Fibroblast of skin of abdomen (primary cell): ENCODE measurements at regions not wholly inside any gene's neighbourhood (a gene's known extent, or its start where the extent isn't known, plus 50 kb on each side); places are given as distances from the start of the nearest gene placed in this dataset.
"Not testable (repeated sequence)": the region's sequence is repeated elsewhere in the genome, so short reads cannot be mapped to it uniquely, and the experiment has no call there.

Experiments used
- DNase-seq: peaks from one replicate; pipeline ENCODE4 v3.0.0-alpha.2; 2013

DNA sequence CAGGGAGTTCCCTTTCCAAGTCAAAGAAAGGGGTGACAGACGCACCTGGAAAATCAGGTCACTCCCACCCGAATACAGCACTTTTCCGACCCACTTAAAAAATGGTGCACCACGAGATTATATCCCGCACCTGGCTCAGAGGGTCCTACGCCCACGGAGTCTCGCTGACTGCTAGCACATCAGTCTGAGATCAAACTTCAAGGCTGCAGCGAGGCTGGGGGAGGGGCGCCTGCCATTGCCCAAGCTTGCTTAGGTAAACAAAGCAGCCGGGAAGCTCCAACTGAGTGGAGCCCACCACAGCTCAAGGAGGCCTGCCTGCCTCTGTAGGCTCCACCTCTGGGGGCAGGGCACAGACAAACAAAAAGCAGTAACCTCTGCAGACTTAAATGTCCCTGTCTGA is 277.8 kb upstream of the ARHGAP42 start:
- not testable (repeated sequence) for DNase-seq

DNA sequence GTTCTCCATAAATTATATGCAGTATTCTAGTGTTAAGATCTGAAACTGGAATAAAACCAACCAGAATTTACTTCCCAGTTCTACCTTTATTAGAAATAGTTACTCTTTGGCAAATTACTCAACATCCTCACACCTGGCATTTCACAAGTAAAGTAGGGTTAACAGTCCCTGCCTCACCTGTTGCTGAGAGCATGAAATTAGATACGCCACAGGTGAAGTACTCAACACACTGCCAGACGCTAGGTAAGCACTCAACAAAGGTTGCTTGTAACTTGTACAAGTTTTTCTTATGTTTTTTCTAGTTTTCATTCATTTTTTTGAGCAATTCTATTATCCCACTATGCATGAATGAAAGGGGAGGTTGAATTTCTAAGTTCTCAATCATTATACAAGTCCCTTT is 267.6 kb upstream of the ARHGAP42 start:
- no peak for DNase-seq

DNA sequence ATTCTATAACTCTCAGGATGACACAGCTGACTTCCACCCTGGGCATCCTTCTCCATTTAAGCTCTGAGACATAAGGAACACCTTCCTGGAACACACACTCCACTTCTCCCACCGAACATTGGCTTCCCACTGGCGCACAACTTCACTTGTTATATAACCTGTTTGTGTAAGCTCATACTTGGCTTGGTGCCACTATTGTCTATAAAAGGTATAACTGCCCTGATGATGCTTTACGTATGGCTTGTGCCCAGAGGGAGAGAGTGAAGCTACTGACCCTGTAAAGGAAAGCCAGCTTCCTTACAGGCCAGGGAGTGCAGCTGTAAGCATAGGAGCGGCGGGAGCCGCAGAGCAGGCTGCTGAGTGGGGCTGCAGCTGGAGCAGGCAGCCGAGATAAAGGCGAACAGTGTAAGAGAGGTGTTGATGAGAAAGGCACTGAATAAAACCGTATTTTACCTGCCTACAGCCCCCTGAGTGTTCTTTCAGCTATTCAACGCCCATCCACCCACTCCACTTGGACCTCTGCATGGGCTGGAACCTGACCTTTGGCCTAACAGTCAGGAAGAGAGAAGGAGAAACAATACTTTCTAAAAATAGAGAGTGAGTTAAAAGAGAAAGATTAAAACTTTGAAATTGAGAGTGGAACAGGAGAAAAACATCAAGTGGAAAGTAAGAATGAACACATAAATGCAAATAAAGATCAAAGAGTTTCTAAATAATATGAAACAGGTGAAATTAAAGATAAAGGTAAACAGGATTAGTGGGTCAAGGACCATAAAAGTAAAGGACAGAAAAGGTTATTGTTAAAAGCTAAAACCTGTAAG is 252.1 kb upstream of the ARHGAP42 start:
- no peak for DNase-seq

DNA sequence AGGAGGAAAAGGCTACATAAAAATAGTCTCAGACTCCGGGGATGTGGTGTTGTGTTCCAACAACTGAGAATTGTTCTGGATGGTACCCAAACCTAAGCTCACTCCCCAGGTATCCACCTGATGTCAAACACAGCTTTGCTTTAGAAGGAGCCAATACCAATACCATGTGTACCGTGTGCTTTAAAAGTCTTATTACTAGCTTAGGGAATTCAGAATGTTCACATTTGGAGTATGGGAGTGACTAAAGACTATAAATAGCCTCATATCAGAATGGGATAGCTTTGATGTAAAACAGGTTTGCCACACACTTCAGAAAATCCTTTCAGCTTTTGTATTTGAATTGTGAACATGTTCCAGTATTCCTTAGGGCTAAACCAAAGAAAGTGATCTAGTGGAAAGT is 248.7 kb upstream of the ARHGAP42 start:
- no peak for DNase-seq

DNA sequence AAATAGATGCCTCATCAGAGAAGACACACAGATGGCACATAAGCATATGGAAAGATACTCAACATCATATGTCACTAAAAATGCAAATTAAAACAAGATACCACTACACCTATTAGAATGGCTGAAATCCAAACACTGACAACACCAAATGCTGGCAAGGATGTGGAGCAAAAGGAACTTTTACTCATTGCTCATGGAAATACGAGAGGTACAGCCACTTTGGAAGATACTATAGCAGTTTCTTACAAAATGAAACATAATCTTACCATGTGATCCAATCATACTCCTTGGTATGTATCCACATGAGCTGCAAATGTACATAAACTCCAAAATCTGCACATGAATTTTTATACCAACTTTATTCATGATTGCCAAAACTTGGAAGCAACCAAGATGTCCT is 246.0 kb upstream of the ARHGAP42 start:
- DNase-seq, result no peak

DNA sequence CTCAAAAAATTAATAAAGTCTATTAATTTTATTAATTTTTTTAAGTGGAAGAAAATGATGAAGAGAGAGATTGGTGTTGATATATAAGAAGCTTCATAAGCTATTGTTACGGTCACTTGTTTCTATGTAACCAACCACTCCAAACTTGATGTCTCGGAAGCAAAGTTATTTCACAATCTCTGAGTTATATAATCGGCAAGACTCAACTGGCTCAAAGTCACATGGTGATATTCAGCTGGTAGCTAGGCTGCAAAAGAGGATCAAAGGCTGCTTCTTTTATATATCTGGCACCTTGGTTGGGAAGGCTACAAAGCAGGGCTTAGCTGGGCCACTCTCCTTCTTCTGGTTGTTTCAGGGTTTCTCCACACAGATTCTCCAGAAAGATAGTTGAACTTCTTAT is 245.1 kb upstream of the ARHGAP42 start:
- no peak for DNase-seq

DNA sequence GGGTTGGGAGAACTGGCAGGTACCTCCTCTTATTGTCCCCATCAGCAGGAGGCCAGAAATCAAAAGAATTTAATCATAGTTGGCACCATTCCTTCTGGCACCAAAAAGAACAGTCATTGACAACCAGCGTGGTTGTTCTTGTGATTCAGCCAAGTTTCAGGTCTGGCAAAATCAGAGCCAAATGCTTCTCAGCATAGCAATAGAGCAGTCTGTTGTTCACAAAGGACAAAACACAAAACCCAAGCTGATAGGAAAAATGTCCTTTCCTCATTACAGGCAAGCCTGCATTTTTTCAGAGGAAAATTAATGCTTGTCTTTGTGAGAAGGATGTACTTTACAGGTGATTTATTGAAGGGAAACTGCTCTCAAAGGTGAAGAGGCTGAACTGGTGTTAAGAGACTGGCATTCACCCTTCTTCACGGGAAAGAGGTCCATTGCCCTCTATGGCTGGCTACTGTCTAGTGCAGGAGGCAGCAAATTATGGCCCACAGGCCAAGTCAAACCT is 241.8 kb upstream of the ARHGAP42 start:
- DNase-seq, result no peak

DNA sequence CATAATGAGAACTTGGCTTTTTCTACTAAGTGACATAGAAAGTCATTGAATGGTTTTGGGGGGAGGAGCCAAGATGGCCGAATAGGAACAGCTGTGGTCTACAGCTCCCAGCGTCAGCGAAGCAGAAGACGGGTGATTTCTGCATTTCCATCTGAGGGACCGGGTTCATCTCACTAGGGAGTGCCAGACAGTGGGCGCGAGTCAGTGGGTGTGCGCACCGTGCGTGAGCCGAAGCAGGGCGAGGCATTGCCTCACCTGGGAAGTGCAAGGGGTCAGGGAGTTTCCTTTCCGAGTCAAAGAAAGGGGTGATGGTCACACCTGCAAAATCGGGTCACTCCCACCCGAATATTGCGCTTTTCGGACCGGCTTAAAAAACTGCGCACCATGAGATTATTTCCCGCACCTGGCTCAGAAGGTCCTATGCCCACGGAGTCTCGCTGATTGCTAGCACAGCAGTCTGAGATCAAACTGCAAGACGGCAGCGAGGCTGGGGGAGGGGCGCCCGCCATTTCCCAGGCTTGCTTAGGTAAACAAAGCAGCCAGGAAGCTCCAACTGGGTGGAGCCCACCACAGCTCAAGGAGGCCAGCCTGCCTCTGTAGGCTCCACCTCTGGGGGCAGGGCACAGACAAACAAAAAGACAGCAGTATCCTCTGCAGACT is 235.2 kb upstream of the ARHGAP42 start:
- not testable (repeated sequence) for DNase-seq

DNA sequence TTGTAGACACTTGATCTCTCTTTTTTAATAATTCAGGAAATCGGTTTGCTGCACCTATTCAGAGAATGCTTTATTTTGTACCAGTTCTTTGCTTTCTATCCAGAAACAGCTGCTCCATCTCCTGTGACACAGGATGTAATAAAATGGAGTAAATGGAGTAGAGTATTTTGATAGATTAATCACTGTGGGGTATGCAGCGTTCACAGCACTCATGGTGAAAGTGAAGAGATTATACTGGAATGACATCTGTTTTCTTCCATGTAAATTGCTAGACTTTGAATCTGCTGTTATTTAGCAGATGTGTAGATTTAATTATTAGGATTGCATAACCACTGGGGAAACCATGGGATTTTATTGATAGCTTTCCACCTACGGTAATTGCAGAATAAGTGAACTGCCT is 227.3 kb upstream of the ARHGAP42 start:
- no peak for DNase-seq

DNA sequence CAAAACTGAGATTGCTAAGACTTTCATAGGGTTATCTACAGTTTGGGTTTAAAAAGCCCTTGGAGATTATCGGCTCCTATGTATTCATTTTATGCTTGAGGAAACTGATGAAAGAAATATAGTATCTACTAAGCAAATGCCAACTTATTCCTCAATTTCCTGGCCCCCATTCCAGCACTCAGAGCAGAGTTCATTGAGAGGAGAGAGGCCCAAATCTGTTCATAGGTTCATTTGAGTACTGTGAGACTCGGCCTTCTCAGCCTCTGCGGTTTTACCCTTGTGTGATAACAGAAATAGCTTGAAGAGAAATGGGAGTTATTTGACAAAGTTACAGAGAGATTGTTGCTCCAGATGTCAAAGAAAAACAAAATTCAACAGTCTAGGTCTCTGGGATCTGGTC is 226.7 kb upstream of the ARHGAP42 start:
- no peak for DNase-seq

DNA sequence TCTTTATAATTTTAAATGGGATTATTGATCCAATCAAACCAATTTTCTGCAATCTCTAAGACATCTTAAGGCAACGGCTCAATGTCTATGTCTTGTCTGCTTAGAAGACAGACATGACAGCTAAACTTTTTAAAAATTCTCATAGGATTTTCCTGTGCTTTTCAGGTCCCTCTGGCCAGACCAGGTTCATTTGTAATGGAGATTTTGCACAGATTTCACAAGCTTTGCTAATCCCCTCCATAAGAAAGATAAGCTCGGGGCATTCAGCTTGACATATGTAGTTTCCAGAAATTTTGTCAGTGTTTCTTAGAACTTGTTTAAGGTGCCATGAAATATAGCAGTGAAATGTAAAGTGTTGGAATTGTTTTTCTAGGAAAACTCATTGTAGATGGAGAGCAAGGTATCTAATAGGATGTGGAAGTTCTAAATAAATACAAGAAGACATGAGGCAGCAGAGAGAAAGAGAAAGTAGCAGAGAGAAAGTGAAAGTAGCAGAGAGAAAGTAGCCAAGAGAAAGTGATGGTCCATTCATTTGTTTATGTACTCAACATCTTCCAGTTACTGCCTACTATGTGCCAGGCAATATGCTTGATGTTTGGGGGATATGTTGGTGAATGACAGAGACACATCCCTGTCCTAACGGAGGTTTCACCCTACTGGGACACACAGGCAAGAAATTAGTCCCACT is 219.1 kb upstream of the ARHGAP42 start:
- DNase-seq, result no peak

DNA sequence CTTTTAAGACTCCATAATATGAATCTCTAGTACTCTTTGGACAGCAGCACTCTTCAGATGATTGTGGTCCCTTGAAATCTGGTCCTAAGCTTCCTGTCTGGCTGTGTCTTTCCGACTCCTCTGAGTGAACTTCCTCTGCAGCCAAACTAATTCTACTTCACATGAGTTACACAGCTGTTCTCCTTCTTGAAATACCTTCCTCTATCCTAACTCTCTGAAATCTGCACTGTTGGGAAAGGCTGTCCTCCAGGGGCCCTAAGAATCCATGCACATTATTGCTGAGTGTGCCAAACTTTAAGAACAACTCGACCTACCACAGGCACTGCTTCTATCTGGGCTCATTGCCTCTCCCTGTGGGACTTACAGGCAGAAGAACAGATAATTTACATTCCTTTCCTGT is 217.3 kb upstream of the ARHGAP42 start:
- DNase-seq, result no peak

DNA sequence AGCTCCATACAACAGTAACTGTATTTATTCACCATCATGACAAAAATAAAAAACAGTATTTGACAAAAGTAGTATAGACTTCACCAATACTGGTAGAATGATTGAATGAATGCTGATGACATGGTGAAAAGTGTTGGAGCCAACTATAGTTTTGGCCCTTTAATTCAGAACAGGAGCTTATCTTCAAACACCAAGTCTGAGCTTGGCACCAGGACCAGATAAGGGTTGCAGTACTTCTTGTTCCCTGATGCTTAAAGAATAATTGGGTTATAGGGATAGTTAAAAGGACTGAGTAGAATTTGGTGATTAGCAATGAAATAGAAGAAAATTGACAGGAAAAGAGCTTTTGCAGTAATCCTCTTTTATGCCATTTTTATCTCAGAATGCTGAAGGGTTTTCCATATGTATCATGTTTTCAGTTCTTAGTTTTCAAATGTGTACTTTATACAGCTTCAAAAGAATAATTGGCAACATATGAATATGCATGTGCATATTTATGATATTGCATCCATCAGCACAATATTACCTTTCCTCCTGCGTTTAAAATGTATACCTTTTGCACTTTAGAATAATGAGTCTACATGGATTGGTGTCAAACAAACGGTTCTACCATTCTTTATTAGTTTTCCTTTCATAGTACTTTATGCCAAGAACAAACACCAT is 214.2 kb upstream of the ARHGAP42 start:
- DNase-seq, result no peak

DNA sequence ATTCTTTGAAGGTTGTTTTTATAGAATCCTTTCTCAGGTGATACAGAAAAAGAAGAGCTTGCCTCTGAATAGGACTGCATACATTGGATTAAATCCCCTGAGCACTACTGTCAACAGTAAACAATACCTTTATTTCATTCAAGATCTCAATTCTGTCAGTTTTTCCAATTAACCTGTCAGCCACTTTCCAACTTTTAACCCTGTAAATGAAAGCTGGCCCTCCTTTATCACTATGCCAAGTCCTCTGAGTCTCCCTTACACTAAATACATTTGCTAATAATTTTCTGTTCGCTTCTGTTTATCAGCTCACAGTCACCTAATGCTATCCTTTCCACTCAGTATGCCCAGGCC is 213.7 kb upstream of the ARHGAP42 start:
- DNase-seq, result no peak

DNA sequence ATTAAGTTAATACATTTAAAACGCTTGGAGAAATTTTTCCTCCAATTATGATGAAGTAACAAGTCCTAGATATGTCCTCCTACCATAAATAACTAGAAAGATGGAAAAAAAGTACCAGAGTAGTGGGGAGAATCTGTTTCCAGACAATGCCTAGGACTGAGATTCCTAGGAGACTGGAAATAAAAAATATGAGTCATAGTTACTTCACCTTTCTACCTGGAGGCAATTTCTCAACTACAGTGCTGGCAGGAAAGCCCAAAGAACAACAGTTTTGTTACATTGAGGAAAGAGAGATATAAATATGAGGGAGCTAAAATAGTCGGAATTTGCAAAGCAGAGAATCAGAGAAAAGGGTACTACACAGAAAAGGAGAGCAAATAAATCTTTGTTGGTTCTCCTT is 202.1 kb upstream of the ARHGAP42 start:
- no peak for DNase-seq

DNA sequence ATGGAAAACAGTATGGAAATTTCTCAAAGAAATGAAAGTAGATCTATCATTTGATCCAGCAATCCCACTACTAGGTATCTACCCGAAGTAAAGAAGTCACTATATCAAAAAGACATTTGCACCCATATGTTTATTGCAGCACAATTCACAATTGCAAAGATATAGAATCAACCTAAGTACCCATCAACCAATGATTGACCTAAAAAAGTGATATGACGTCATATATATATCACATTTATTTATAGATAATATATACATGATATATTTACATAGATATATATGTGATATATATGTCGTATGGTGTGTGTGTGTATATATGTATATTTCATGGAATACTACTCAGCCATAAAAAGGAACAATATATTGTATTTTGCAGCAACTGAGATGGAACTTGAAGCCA is 188.3 kb upstream of the ARHGAP42 start:
- DNase-seq, result no peak

DNA sequence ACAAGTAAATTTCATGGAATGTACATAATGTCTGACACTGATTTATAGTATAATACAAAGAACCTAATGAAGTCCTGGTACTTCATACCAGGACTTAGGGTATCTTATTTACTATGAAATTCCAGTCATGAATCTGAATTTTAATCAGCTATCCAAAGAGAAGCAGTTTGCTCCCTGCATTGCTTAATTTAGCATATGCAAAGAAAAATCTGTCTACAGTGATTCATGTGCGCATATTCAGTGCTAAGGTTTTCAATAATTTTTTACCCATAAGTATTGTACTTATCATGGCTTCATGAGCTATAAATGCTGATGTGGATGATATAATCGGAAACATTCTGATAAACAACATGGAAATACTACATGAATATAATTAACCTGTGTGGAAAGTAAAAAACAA is 185.6 kb upstream of the ARHGAP42 start:
- DNase-seq, result no peak

DNA sequence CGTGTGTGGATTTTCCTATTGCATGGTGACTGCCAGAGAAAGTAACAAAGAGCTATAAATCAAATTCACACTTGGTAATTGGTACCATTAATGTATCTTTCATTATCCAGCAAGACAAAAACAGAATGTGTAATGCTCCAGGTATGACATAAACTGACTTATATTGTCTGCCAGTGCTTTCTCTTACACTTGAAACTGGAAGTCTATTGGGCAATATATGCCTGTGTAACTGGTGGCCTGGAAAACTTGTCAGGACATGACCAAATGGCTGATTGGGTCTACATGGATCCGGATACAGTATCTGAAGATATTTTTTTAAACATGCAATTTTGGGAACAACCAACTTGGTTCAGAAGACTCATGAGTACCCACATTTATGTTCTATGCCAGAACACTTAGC is 174.6 kb upstream of the ARHGAP42 start:
- no peak for DNase-seq

DNA sequence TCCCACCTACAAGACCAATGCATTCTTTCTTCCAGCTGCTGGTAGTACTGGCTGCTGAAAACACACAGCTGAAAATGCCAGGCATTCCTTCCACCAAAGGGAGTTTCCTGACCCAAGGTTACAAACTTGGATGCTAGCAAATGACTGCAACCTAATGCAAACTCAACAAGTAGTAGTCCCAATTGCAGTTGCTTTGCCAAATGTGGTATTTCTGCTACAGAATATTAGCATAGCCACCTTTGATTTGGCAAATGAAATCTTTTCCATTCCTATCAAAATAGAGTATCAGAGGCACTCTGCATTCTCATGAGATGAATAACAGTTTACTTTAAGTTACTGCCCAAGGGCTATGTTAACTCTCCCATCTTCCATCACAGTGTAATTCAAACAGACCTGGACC is 172.0 kb upstream of the ARHGAP42 start:
- no peak for DNase-seq

DNA sequence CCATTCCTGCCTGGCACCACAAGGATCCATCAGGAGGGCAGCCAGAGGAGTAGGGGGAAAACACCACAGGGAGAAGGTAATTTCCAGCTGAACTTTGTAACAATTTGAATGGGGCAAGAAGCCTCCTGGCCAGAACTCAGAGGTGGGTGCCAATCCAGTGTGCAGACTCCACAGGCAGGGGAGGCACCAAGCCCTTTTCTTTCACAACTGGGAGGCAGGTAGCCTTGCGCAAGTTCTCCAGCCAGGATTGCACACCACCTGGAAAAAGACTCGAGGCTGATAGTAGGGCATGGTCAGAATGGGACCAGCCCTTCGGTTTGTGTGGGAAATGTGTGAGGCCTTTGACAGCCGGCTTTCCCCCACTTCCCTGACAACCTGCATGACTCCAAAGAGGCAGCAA is 161.9 kb upstream of the ARHGAP42 start:
- no peak for DNase-seq

DNA sequence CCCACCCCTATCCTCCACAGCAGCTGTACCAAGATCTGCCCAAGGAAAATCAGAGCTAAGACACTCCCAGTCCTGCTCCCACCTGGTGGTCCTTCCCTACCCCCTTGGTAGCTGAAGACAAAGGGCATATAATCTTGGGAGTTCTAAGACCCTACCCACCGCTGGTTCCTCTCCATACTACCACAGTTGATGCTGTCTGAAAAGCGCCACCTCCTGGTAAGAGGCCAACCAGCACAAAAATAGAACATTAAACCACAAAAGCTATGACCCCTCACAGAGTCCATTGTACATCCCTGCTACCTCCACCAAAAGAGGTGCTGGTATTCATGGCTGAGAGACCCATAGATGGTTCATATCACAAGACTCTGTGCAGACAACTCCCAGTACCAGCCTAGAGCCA is 161.5 kb upstream of the ARHGAP42 start:
- DNase-seq, result no peak

DNA sequence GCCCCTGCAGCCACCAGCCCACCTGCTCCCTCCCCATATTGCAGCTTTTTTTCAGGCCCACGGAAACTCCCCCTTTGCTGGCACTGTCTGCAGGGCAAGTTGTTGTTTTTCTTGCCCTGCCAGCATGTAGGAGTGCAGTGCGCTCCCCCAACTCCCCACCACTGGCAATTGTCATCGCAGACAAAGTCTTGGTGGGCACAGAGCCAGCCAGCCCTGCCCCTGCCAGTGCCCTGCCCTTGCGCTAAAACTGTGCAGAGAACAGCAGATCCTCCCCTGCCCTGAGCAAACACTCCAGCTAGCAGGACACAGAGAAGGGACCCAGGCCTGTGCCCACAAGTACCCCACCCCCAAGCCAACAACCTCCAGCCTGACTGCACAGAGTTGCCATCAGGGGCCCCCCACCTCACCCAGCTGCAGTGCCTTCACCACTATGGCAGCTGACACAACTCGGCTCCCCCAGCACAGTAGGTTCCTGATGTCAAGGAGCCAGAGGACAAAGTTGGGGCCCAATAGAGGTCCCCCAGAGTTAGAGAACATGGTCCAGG is 158.1 kb upstream of the ARHGAP42 start:
- no peak for DNase-seq

DNA sequence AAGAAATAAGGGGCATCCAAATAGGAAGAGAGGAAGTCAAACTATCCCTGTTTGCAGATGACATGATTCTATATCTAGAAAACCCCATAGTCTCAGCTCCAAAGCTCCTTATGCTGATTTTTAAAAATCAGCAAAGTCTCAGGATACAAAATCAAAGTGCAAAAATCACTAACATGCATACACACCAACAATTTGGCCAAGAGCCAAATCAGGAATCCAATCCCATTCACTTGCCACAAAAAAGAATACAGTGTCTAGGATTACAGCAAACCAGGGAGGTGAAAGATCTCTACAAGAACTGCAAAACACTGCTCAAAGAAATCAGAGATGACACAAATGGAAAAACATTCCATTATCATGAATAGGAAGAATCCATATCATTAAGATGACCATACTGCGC is 155.8 kb upstream of the ARHGAP42 start:
- not testable (repeated sequence) for DNase-seq
